Dermis blood vessel endothelial cell (primary cell): ENCODE measurements at regions not wholly inside any gene's neighbourhood (a gene's known extent, or its start where the extent isn't known, plus 50 kb on each side); places are given as distances from the start of the nearest gene placed in this dataset.

Experiments
- DNase-seq: peaks from one replicate; pipeline ENCODE4 v3.0.0; 2010

DNA sequence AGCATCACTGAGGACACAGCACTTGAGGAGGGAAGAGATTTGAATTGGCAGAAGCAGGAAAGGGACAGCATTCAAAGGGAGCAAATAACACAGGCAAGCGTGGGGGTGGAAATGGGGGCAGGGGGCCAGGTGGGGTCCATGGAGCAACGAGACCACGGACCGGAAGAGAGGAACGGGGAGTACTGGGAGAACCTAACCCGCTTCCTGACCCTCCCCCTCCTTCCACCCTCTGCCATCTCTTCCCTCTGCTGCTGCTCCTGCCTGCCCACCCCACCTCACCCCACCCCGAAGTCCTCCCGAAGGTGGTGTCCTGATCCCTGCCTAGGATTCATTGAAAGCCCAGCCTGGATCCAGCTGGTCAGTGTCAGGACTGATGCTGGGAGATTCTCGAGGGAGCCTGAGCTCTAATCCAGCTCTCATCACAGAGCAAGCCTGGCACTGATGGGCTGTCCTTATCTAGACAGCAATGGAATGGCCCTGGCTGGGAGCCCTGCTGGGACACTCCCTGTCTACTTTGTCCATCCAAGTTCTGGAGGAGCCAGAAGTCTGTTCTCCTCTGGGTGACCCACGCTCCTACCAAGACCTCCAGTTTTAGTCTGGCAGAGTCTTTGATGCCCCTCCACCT lies 105.0 kb downstream of the TRIM29 start:
- no peak for DNase-seq

DNA sequence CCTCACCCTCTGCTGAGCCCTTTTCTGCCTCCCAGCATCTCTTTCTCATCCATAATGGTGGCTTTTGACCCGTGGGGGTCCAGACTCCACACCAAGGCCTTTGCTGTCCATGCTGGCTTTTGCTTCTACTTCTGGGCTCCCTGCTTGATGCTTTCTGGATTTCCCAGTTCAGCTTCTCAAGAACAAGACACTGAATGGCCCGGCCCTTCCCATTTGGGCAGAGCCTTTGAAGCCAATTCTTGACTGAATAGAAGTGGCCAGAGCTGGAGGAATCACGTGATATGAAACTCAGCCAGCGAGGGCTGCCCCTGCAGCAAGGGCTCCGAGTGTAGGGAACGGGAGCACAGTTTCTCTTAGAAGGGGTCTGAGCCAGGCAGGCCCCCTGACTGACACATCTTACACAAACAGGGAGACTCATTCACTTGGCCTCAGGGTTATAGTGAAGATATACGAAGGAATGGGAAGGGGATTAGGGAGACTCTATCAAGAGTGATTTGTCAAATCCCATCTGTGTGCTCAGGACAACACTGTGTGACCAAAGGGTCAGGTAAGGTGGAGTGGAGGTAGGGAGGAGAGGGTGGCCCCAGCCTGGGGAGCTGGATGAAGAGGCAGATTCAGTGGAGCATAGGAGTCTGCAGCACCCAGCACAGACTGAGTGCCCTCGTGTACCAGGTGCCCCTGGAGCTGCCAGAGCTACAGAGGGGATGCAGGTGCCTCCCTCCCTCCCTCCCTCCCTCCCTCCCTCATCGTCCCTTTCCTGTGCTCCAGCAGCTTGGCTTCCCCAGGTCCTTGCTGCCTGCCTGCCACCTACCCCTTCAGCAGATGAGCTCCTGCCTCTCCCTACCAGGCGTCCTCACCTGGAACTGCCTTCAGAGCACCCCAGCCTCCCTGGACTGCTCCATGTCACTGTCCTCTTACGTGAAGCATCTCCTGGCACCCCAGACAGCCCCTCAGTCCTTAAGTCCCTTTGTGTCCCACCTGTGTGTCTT lies 106.0 kb downstream of the TRIM29 start:
- DNase-seq = no peak

- DNase-seq = no peak
Observed at GRCh38 chr11:120031156-120031555, 106.8 kb downstream of the TRIM29 start.

- no peak for DNase-seq
Observed at GRCh38 chr11:120030411-120030810, 107.5 kb downstream of the TRIM29 start.

DNA sequence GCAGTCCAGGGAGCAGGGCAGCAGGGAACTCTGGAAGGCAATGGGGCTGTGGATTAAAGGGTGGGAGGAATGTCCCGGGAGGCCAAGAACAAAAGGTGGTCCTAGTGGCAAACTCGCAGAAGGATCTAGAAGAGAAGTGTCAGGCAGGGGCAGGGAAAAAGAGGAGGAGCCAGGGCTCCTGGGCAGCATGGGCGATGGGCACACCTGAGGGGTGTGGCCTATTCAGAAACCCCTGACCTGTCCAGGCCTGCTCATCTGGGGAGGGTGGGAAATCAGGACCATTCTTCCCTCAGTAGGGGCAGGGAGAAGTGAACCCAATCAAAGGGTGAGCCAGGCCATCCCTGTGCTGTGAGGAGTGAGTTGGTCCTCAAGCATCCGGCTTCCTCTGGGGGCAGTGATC lies 108.6 kb downstream of the TRIM29 start:
- no peak for DNase-seq

DNA sequence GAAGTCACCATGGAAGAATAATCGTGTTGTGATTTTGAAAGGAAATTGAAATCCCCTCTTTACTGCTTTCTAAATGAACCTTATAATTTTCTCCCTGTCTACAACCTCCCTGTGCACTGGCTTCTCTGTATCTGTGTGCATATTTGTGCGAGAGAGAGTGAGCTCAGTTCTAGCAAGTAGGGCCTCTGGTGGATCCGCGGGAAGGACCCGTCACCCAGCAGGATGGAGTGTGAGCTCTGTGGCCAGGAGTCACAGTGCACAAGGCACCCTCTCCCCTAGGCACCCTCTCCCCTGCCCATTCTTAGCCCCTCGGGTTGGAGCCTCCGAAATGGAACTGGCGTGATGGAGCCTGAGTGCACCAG lies 109.0 kb downstream of the TRIM29 start:
- no peak for DNase-seq

- no peak for DNase-seq
Observed at GRCh38 chr11:120028181-120028896, 109.6 kb downstream of the TRIM29 start.

GRCh38 chr11:120027546-120028180 lies 110.2 kb downstream of the TRIM29 start:
- DNase-seq = no peak

- DNase-seq = no peak
Observed at GRCh38 chr11:120025606-120026335, 112.1 kb downstream of the TRIM29 start.

DNA sequence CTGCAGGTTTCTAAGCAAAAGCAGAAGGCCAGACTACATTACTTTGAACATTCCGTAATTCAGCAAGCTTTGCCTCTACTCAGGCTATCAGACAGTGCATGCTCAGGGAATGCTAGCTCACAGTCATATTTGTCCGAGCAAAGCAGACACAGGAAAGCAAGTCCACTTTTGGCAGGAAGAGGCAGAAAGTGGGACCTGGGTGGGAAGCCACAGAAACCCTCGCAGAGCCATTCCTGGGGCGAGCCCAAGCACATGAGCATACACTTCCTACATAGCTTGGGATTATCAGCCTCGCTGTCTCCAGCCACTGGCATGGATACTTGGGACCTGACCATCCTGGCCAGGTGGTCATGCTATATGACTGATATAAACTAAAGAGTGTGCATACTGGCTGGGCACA lies 113.3 kb downstream of the TRIM29 start:
- DNase-seq = no peak

DNA sequence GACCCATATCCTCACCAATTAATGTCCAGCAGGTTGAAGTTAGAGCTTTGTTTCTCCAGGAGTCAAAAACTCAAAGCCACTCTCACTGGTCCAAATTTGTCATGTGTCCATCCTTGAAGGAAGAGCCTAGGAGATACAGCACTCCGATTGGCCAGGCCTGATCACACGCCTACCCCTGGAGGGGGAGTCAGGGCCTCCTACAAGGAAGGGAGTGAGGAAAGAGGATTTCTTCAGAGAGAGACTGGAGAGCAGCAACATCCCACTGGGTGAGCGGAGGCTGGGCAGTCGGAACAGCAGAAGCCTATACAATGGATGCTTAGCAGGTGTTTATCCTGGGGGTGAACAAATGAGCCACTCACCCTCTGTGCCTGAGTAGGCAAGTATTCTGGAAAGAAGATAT lies 113.9 kb downstream of the TRIM29 start:
- DNase-seq = no peak

GRCh38 chr11:120023551-120023950 lies 114.4 kb downstream of the TRIM29 start:
- DNase-seq = no peak

DNA sequence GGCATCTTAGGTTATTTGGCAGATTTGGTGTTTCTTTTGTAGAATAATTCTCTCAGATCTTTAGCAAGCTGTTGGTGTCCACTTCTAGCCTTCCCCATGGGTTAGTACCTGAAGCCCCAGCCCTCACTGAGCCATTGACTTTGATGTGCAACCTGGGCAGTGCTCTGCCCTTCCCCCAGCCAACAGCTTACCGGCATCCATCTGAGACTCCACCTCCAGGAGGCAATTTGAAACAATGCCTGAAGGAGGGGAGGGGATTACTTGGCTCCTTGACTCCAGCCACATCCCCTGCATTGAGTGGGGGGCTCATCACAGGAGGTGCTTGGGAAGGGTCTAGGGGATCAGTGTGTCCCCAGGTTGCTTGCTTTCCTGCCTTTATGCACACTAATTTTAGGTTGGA lies 114.8 kb downstream of the TRIM29 start:
- no peak for DNase-seq

GRCh38 chr11:120022617-120023016 lies 115.3 kb downstream of the TRIM29 start:
- no peak for DNase-seq

DNA sequence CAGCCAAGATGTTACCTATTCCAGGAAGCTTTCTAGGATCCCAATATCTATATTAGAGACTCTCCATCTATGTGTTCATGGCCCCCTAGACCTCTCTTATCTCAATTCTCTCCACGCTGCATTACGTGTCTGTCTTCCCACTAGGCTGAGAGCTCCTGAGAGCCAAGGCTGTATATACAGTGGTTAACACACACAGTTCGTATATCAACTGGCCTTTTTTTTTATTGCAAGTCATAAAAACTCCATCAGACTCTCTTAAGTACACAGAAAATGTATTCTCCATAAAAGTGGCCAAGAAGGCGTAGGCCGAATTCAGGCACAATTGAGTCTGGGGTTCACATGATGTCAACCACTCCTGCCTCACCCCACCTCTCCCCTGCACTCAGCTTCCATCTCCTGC lies 115.9 kb downstream of the TRIM29 start:
- no peak for DNase-seq

GRCh38 chr11:120021391-120021953 lies 116.4 kb downstream of the TRIM29 start:
- no peak for DNase-seq

DNA sequence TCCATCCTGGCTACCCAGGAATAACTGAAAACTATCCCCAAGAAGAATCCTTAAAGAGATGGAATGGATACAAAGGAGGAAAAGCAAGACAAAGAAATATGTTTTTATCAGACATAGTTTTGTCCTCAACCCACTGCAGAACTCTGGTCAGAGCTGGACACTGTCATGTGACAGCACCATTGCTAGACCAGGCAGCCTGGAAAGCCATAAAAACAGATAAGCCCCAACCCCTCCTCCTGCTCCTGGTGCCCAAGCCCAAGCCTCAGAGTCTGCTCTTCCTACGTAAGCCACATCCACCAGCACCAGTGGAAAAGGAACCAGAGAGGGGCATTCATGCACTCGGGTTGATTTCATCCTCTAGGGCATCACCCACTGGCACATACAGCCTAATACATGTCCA lies 116.9 kb downstream of the TRIM29 start:
- no peak for DNase-seq

DNA sequence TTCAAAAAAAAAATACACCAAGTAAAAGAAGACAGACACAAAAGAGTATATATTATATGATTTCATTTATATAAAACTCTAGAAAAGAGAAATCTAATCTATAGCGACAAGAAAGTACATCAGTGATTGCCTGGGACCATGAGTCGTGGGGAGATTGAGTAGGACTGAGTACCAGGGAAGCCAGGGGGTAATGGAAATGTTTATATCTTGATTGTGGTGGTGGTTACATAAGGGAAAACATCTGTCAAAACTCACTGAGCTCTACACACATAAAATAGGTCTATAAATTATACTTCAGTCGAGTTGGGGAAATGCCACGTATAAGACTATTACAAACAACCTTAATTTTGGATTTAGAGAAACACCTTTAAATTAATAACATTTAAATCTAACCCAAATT lies 117.4 kb downstream of the TRIM29 start:
- DNase-seq = no peak

DNA sequence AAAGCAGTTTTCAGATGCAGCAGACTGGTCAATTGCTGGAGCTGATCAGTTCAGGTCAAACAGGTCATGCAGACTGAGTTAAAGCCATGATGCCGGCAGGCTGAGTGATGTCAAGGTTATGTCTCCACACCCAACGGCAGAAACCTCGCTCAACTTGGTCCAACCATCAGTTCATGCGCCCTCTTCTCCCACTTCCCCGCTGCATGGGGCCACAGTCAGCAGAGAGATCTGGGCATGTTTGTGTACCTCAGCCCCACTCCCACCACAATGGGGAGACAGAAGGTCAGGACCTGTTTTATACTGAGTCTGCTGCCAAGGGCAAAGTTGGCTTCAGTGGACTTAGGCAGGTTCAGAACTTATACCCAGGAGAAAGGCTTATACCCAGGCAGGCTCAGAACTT lies 118.7 kb downstream of the TRIM29 start:
- no peak for DNase-seq

GRCh38 chr11:120017582-120018150 lies 120.2 kb downstream of the TRIM29 start:
- DNase-seq = no peak
